NB4 (cell line): ENCODE measurements at regions not wholly inside any gene's neighbourhood (a gene's known extent, or its start where the extent isn't known, plus 50 kb on each side); places are given as distances from the start of the nearest gene placed in this dataset.

Experiments
- MYC ChIP-seq: IDR thresholded peaks from 2 replicates; pipeline ENCODE4 v1.6.1; 2011; ENCODE audit warnings: low read depth, low read length
- POLR2A ChIP-seq: IDR thresholded peaks from 2 replicates; pipeline ENCODE4 v1.6.1; 2011; ENCODE audit warnings: mild to moderate bottlenecking; ENCODE audit not compliant: insufficient read length; ENCODE audit errors: extremely low read depth
- TF ChIP-seq, protein P1 (sequence below): IDR thresholded peaks from one replicate; pipeline ENCODE4 v1.5.1; 2012; ENCODE audit warnings: low read depth, low read length

GRCh38 chr2:239689985-239690384 lies 289.2 kb upstream of the HDAC4 start:
- TF ChIP-seq, protein P1, sequence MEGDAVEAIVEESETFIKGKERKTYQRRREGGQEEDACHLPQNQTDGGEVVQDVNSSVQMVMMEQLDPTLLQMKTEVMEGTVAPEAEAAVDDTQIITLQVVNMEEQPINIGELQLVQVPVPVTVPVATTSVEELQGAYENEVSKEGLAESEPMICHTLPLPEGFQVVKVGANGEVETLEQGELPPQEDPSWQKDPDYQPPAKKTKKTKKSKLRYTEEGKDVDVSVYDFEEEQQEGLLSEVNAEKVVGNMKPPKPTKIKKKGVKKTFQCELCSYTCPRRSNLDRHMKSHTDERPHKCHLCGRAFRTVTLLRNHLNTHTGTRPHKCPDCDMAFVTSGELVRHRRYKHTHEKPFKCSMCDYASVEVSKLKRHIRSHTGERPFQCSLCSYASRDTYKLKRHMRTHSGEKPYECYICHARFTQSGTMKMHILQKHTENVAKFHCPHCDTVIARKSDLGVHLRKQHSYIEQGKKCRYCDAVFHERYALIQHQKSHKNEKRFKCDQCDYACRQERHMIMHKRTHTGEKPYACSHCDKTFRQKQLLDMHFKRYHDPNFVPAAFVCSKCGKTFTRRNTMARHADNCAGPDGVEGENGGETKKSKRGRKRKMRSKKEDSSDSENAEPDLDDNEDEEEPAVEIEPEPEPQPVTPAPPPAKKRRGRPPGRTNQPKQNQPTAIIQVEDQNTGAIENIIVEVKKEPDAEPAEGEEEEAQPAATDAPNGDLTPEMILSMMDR: no peak
- TF ChIP-seq POLR2A (no peak), MYC (no peak)
